Panc1 (cell line): ENCODE measurements at regions not wholly inside any gene's neighbourhood (a gene's known extent, or its start where the extent isn't known, plus 50 kb on each side); places are given as distances from the start of the nearest gene placed in this dataset.

Experiments
- ATAC-seq: fragments of 200-7000 bp; cut with Tn5 transposase; 2 replicates; pipeline ENCODE4 v1.9.1; 2020; ENCODE audit warnings: mild to moderate bottlenecking, moderate library complexity
- BruUV-seq: library from RNA; stranded (reverse); fragments of 400-500 nt; replicated peaks from 2 replicates; lab custom pipeline; 2021; lab: Mats Ljungman, UMichigan
- CTCF ChIA-PET: fragments of 300-600 bp; sonication (Branson Sonifier 250); formaldehyde crosslinking; loops from one replicate; lab custom pipeline; 2022; ENCODE audit warnings: antibody characterized with exemption; lab: Charles Lee
- POLR2A ChIA-PET: fragments of 300-600 bp; sonication (Branson Sonifier 250); formaldehyde crosslinking; loops from one replicate; lab custom pipeline; 2022; ENCODE audit warnings: antibody characterized with exemption; lab: Charles Lee
- DNase-seq: peaks from one replicate; pipeline ENCODE4 v3.0.0-alpha.2; 2010; ENCODE audit warnings: low read depth, low spot score
- H3K27ac ChIP-seq: 2 replicates; pipeline ENCODE4 v1.5.1; 2011; ENCODE audit warnings: mild to moderate bottlenecking, low read length, inconsistent platforms
- H3K27me3 ChIP-seq: fragments of 200-500 bp; sonication (Bioruptor generic); 2 replicates; pipeline ENCODE4 v1.6.0; 2014; ENCODE audit warnings: low read length, inconsistent platforms; ENCODE audit not compliant: control insufficient read depth, insufficient read depth
- H3K36me3 ChIP-seq: fragments of 200-500 bp; sonication (Bioruptor generic); 2 replicates; pipeline ENCODE4 v1.5.1; 2014; ENCODE audit warnings: inconsistent platforms, mild to moderate bottlenecking, low read length, moderate library complexity; ENCODE audit not compliant: control insufficient read depth, insufficient read depth
- H3K4me1 ChIP-seq: 2 replicates; pipeline ENCODE4 v1.5.1; 2011; ENCODE audit warnings: inconsistent platforms, mild to moderate bottlenecking, low read length, moderate library complexity; ENCODE audit not compliant: control insufficient read depth, insufficient read depth
- H3K4me3 ChIP-seq, 2 experiments: 2 replicates each; pipeline ENCODE4 v1.5.1; 2011 to 2012; ENCODE audit warnings: low read depth in 2 of 2, low read length in 2 of 2, mild to moderate bottlenecking in 2 of 2, inconsistent platforms in 1 of 2, moderate library complexity in 1 of 2
- H3K9me3 ChIP-seq: fragments of 200-500 bp; sonication (Bioruptor generic); 2 replicates; pipeline ENCODE4 v1.5.1; 2014; ENCODE audit warnings: low read depth, mild to moderate bottlenecking, inconsistent platforms, low read length, moderate library complexity; ENCODE audit not compliant: control insufficient read depth, insufficient read depth
- CTCF ChIP-seq: fragments of 450-650 bp; IDR thresholded peaks from 2 replicates; pipeline ENCODE4 v1.5.1; 2017; ENCODE audit warnings: mild to moderate bottlenecking
- POLR2AphosphoS5 ChIP-seq: IDR thresholded peaks from 2 replicates; pipeline ENCODE4 v1.6.1; 2012; ENCODE audit warnings: mild to moderate bottlenecking, low read depth, low read length, moderate library complexity
- REST ChIP-seq, 2 experiments: IDR thresholded peaks; 2 replicates each; pipeline ENCODE4 v1.6.1; 2011 to 2012; ENCODE audit warnings: low read depth in 2 of 2, control low read depth in 1 of 2, low read length in 1 of 2, mild to moderate bottlenecking in 1 of 2, moderate library complexity in 1 of 2; ENCODE audit not compliant: insufficient read depth in 1 of 2
- SIN3A ChIP-seq: IDR thresholded peaks from 2 replicates; pipeline ENCODE4 v1.6.1; 2012; ENCODE audit warnings: low read depth, mild to moderate bottlenecking, low read length, moderate library complexity, borderline replicate concordance; ENCODE audit not compliant: insufficient read depth
- TCF7L2 ChIP-seq: IDR thresholded peaks from 2 replicates; pipeline ENCODE4 v1.6.1; 2011; ENCODE audit warnings: mild to moderate bottlenecking, low read depth, low read length, inconsistent platforms
- in situ Hi-C: cut with HindIII; loops from 2 replicates; pipeline ENCODE4 v1.10.0; 2016; ENCODE audit warnings: low sequenced_read_pairs, low pct_unique_long_range_greater_than_20kb
- intact Hi-C: fragments of 100-400 bp; cut with micrococcal nuclease; formaldehyde crosslinking; loops from one replicate; pipeline ENCODE4 v1.10.0; 2022; ENCODE audit not compliant: unreplicated experiment

GRCh38 chr10:3333426-3333825 lies 160.8 kb upstream of the PITRM1 start:
- in situ Hi-C loops (no loop called here), intact Hi-C loops (no loop called here)
- ChIA-PET CTCF (no interaction called here), POLR2A (no interaction called here)
- Histone ChIP-seq H3K4me3 (no peak overlapping the region), H3K27me3 (no peaks in the 10 kb centered on the region), H3K36me3 (no peaks in the 10 kb centered on the region), H3K27ac (no peak overlapping the region), H3K4me1 (no peaks in the 10 kb centered on the region), H3K9me3 (no peaks in the 10 kb centered on the region)
- no TSS peak for BruUV-seq
- DNase-seq (no peak), ATAC-seq (no peak)
- TF ChIP-seq SIN3A (no peak), TCF7L2 (no peak), REST (IDR thresholded peaks at IDR 0.05; ENCODE audit: insufficient read depth in 1 of 2, low read depth in 2 of 2, low read length in 1 of 2) (no peak), POLR2AphosphoS5 (no peak), CTCF (no peak)

GRCh38 chr10:3331690-3332230 lies 159.2 kb upstream of the PITRM1 start:
- TF ChIP-seq TCF7L2 (no peak), CTCF (no peak), POLR2AphosphoS5 (no peak), REST (IDR thresholded peaks at IDR 0.05; ENCODE audit: insufficient read depth in 1 of 2, low read depth in 2 of 2, low read length in 1 of 2) (no peak), SIN3A (no peak)
- Histone ChIP-seq H3K36me3 (no peaks in the 10 kb centered on the region), H3K4me3 (no peak overlapping the region), H3K4me1 (no peaks in the 10 kb centered on the region), H3K27me3 (no peaks in the 10 kb centered on the region), H3K27ac (no peak overlapping the region), H3K9me3 (no peaks in the 10 kb centered on the region)
- ATAC-seq (no peak), DNase-seq (no peak)
- POLR2A ChIA-PET = interaction anchor here (0.6 kb wide), 1 partner anchor 33 kb away, joined by 7 read pairs; no protein-coding TSS in a partner anchor
- in situ Hi-C loops = no loop called here
- no TSS peak for BruUV-seq
- intact Hi-C loops = no loop called here
- CTCF ChIA-PET = no interaction called here
